Left hindlimb (tissue), 1 donor: ENCODE measurements at regions not wholly inside any gene's neighbourhood (a gene's known extent, or its start where the extent isn't known, plus 50 kb on each side); places are given as distances from the start of the nearest gene placed in this dataset.

ENCODE experiments used
- DNase-seq: peaks from one replicate; pipeline ENCODE4 v3.0.0-alpha.2; 2018

DNA sequence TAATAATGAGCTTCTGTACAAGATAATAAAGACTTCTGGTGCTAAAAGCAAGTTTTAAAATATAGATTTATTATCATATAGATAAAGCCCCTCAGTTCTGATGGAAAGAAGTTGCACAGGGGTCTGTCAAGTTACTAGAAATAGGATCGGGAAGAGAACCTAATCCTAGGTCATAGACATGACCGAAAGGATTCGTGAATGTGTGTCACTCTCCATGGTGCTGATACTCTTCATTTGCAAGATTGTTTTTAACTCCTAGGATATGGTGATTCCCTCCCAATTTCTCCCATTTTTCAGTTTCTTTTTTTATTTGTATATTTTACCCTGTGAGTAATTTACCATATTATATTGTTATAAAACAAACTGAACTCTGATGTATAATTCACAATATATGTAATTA, 58.9 kb upstream of the CTNNA2 start:
- no peak for DNase-seq

DNA sequence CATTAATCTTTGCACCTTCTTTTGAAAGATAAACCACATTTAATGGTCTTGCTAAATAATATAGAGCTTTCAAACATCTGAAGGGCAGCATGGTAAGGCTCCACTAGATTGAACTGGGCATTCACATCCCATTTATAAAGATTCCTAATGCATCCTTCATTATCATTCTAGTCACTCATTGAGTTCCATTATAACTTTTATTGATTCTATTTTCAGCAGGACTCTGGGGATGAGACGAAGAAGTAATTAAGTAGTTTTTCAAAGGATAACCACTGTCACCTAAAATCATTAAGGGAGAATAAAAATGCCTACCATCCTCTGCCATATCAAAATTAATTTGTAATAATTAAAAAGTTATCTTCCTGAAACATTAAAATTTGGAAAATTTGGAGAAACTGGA, 60.2 kb upstream of the CTNNA2 start:
- DNase-seq, result no peak

DNA sequence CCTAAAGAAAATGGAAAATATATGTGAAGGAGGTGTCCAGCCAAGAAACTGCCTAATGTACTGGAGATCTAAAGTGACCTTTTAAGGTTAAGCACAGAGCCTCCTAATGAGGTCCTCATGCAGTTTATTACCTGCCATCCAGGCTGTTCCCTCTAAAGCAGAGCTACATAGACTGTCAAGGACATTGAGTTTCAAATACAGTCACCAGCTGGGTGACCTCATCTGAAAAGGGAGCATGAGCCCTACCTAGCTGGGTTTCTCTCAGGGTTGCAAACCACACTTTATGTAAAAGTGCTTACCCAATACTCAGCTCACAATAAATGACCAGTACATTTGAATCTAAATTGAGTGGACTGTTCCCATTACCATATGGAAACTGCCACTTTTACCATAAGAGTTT, 65.4 kb upstream of the CTNNA2 start:
- no peak for DNase-seq

DNA sequence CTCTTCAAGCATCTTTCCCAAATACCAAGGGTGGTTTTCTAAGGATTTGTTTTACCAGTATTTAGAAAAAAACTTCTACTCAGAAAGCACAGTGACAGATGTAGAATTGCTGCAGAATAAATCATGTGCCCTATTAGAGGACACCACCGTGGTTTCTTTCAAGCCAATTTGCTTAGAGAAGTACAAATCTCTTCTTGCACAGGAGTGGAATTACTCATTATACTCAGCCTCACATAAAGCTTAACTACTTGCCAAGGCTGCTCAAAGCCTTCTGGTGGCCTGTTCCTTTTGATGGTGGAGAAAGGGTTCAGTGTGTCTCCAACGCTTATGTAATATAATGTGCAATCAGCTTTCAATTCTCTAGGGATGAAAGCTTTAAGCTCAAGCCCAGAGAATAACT, 66.5 kb upstream of the CTNNA2 start:
- DNase-seq, result no peak

DNA sequence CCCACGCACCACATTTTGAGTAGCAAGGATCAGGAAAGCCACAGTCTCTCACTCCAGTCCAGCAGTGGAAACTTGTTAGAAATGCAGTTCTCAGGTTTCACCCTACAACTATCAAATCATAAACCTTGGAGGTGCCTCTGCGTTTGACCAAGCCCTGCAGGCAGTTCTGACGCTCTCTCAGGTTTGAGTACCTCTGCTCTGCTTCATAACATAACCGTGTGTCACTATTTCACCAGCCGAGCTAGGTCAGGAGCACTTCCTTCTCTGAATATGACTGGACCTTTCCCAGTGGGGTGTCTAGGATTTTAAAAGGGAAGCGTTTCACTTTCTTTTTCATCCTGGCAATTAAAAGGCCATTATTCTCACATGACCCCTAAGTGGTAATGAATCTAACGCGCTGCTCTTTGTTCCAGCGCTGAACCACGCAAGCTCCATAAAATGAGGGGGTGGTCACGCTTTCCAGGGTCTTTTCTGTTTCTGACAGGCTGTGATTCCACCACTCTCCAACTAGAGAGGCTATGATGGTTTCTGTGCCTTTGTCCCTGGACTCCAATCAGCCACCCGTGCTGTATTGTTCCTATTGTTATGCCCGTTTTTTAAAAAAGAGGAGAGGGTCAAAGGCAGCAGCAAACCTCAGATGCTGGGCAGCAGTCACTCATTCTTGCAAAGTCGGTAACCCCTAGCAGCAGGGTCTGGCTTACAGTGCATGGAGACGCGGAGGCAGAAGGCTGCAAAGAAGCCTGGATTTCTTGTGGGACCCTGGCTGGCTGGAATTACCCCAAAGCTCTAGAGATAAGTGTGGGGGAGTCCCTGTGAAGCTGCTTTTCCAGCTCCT, 75.2 kb upstream of the CTNNA2 start:
- DNase-seq, result no peak

DNA sequence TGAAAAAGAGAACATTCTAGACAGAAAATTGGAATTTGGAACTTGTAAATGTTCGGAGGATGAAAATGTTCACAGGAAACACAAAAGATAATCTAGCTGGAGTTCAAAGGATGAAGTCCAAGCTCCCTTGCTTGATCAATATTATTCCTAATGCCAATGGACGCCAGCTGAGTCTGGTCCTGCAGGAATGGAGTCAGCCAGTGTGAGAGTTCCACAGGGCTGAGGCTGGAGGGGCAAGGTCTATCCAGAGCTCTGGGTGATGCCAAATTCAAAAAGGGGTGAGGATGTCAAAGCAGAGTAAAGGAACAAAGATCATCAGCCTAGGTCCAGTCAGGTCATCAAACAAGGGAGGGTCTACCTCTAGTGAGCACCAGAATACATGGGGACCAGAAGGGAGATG, 78.5 kb upstream of the CTNNA2 start:
- no peak for DNase-seq

DNA sequence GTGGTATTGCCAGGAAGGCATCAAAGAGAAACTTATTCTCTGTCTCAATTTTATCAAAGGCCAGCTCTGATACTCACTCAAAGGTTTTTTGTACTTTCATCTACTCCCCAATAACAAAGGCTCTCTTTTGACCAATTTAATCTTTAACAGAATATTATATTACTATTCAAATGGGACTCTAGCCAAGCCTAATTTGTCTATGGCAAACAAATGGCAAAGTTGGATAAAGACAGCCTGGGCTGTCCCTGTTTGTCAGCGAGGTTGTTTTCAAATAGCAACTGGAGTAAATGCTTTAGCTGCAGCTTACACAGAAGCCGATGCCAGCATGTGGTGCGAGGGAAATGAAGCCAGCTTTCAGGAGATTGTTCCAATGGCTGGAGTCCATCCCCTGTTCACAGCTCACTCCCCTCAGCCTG, 80.1 kb upstream of the CTNNA2 start:
- no peak for DNase-seq

DNA sequence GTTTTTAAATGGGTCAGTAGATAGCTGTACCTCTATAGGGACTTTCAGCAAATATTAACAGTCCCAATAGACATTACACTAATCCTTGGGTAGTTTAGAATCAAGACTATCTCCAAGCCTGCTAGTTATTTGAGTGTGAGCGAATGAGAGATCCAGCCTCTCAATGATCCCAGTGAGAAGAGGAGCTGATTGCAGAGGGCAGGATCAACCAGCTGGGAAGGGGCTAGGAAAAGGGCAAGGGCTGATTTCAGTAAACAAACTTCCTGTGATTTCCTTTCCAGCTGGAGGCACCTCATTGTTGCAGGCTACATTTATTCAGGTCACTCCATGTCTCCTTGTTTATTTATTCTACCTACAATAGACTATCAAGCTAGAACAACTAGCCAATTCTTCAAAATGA, 84.1 kb upstream of the CTNNA2 start:
- DNase-seq, result no peak

DNA sequence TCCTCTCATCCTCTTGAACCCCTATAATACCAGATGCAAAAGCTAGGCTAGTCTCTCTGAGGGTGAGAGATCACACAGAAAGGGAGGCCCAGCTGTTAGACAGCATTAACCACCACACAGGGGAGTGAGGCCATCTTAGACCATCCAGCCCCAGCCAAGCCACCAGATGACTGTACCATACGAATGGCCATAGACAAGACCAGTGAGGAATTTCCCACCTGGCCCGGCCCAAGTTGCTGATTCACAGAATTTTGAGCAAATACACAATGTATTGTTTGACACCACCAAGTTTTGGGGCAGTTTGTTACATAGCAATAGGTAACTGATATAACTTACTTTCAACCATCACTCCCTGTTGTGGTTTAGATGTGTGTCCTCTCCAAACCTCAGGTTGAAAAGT, 98.2 kb upstream of the CTNNA2 start:
- DNase-seq, result no peak

DNA sequence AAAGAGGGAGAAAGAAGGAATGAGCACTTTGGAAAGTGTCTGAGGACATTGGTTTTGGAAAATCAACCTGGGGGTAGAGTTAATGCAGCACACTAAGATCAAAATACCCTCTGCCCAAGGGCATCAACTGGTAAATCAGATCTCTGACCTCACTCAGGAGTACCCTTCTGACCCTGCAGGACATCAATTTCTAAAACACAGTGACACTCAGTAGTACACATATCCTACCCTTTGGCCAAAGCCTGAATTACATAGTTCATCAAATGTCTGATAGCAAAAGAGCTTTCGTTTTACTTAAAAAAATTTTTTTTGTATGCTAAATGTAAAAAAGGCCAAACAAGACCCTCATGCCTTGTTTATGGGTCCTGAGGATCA, 118.4 kb upstream of the CTNNA2 start:
- DNase-seq, result no peak

DNA sequence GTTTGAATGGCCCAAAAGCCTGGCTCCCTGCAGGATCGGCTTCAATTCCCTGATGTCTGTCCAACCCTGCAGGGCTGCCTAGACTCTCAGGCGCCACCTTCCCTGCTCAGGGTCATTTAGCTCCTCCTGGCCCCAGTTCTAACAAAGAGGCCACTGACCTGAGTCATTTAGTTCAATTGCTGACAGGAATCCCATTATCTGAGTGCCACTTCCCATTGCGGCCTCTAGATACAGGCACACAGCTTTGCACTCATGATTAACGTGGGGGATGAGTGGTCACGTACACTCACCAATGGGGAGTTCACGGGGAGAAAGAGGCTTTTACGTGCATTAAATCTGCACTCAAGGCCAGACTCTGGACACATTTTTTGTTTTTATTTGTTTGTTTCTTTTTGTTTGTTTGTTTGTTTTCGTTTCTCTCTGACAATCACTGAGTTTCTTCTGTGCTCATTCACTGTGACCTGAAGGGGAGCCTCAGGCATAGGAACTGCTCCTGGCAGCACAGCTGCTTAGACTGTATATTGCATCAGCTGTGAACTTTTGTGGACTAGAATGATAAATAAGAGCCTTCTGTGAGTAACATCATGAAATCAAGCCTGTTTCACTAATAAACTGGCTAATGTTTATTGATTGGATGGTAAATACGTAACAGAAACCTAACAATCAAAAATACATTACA, 118.9 kb upstream of the CTNNA2 start:
- no peak for DNase-seq

DNA sequence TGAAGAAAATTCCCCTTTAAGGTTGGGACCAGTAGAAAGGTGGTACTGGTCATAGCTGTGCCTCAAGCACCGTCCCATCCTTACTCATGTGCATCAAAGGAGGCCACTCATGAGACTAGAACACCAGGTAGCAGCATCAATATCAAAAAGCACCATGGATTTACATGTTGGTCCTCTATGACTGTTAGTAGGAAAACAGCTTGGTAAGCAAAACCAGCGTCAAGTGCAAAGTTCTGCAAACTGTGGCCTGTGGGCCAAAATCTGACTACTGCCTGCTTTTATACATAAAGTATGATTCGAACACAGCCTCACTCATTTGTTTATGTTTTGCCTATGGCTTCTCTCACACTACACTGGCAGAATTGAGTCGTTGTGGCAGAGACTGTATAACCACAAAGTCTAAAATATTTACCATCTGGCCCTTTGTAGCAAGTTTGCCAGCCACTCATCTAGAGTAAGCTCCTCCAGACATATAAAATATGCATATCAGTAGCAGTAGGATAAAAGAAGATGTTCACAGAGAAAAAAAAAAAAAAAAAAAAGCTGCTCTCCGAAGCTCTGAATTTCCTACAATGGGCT, 119.7 kb upstream of the CTNNA2 start:
- DNase-seq, result no peak

DNA sequence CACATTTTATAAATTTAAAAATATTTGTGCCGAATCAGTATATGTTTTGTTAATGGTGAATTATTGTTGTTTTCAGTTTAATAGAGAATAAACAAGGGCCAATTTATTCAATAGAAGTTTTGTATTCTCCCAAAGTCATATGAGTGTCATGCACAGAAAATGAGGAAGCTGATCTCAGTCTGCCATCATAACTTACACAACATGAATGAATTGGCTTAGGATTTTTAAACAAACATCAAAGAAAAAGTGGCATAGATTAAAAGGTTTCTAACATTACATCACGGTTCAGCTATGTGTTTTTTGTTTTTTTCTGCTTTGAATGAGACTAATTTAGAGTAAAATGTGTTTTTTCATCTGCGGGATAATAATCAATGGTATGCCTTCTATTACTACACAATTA, 123.4 kb upstream of the CTNNA2 start:
- no peak for DNase-seq

DNA sequence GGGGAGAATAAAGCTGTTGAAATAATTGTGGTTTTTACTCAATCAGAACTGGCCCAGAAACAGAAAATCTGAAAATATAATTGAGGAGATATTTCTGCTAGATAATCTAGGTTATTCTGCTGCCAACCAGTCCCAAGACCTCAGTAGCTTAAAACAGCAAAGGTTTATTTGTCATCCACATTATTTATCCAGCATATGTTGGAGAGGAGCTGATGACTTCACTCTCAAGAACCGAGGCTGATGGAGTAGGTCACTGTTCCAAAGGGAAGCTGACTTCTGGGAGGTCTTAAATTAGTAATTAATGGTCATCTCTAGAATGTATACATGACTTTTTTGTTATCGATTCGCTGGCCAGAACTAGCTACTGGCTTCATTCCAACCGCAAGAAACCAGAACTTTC, 124.8 kb upstream of the CTNNA2 start:
- DNase-seq, result no peak

DNA sequence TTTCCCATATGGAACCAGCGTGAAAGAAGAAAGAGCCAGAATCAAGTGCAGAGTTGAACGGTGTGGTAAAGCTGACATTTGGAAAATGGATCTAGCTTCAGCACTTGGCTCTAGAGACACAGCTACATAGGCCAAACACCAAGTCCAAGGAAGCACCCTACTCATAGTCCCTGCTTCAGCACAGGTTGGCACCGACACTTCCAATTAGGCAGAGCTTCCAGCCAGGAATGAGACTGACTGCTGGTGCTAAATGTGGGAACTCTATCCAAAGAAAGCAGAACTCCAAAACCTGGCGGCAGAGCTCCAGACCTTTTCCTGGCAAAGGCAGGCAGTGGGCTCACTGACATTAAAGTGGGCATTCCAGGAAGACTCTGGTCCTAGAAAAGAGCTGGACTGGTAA, 125.4 kb upstream of the CTNNA2 start:
- DNase-seq, result peak; percentile 49

DNA sequence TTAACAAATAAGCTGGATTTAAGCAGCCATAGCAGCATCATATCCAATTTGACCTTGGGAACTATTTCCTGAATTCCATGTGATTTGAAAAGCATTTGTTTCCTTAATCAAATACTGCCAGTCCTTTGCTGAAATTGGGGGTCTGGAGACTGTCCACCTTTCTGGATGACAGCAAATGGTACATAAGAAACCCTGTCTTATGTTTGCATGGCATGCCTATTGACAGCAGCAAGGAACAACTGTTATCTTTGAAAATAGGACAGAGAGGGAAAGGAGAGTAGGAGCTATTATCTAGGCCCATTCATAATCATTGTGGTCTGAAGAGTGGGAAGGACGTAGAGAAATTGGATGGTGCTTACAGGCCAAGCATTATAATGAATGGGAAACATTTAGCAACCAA, 129.2 kb upstream of the CTNNA2 start:
- no peak for DNase-seq

DNA sequence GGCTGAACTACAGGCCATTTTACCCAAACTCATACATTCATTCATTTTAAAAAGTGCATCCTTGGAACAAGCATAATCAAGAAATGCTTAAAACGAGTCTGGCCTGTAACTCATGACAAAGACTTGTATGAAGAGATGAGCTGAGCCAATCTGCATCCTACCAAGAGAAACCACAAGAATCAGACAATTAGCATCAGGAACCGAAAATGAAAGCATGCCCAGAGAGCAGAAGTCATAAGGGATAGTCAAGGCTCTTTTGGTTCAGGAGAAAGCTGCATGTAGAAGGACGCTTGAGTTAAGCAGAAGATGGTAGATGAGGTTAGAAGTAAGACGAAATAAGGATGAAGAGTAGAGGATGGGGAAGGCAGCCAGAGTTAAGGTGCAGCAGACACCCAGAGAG, 137.0 kb upstream of the CTNNA2 start:
- no peak for DNase-seq

DNA sequence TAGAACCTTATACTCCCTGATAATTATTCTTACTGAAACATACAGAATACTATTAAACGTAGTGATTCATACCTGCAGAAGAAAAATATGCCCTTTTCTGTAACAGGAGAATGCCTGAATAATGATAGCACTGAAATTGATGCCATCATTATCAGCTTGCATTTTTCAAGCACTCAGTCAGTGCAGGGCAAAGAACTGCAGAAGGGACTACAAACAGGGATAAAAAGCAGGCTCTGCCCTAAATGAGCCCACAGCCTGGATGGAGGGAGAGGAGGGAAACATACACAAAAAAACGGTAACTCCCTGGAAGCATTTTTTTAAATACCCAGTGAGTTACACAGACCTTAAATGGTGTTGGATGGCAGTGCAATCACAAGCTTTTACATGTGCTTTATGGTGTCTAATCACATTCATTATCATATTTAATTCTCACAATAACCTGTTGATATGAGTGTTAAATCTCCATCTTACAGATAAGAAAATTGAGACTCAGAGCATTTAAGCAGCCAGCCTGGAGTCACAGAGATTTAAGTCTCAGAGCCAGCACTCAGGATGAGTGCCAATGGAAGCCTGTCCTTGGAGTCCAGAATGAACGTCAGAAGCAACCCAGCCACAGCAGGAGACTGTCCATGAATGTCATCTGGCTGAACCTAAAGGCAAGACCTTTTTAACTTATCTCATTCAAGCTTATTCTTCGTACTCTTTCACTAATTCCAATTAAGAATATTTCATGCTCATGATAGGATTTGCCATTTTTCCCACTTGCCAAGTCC, 139.3 kb upstream of the CTNNA2 start:
- DNase-seq, result no peak

DNA sequence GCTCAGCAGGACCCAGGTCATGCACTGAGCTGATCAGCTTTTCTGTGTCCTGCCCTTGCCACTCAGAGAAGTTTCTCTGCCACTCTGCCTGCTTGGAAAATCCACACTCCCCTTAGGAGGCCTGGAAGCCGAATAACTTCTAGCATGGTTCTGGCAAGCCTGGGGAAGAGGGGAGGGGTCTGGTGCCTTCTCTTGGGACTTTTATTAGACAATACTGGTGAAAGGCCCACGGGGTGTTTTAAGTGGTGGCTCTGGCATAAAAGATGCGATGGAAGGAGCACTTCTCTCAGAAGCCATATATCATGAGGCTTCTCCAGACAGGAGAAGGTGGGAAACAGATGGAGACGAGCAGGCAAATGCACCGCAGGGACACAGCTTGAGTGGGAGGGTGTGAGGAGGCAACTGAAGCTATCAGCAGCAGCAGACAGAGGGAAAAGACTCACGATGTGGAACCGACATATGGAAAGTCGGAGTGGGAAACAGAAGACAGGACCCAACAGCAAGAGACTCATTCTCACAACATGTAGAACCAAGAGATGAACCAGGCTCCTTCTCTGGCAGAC, 141.8 kb upstream of the CTNNA2 start:
- no peak for DNase-seq

DNA sequence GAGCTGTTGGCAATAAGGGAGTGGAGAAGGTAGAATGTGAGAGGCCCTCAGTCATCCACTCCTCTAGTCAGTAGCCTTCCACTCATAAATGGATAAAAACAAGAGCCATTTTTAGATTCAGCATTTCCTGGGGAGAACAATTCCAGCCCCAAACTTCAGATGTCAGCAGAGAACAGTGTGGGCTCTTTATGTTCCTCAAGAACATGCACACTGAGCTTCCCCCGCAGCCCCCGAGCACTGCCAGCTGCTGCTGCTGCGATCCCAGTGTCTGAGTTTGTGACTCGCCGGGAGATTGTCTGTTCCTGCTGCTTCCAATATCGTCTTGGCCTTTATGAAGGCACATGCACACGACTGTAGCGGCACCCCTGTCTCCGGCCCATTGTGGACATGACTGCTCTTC, 143.7 kb upstream of the CTNNA2 start:
- DNase-seq, result no peak

DNA sequence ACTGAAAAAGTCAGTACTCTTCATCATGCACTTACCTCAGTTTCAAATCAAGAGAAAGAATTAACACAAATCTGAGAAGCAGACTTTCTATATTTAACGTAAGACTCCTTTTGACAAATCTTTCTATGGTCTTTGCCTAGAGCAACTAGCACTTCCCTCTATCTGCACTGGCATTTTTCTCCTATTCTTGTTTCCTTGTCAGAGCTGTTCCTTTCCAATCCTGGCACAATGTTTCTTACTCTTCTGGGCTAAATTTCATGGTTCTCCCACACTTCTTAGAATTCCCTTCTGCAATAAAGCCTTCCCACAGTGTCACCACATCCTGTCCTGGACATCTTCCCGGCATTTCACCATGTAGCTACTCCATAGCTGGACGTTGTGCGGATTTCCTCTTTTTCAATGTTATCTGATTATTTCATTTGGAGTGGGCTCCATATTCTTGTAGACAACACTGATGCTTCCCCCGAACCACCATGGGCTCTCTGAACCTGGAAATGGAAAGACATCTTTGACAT, 144.7 kb upstream of the CTNNA2 start:
- no peak for DNase-seq

DNA sequence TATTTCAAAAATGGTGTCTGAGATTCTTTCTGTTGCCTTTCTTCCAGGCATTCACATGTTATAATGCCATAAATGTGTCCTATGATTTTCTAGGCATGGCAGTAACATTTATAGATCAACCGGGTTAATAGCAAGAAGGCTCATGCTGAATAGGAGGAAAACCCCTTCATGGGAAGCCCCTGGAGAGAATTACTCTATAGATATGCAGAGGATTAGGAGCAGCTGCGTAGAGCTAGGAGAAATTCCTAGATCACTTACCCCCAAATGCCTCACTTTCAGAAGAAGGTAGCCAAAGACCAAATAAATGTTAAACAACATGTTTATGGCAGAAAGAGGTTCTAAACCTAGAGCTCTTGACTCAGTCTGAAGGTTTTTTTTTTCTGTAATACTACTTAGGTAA, 153.4 kb upstream of the CTNNA2 start:
- DNase-seq, result no peak

DNA sequence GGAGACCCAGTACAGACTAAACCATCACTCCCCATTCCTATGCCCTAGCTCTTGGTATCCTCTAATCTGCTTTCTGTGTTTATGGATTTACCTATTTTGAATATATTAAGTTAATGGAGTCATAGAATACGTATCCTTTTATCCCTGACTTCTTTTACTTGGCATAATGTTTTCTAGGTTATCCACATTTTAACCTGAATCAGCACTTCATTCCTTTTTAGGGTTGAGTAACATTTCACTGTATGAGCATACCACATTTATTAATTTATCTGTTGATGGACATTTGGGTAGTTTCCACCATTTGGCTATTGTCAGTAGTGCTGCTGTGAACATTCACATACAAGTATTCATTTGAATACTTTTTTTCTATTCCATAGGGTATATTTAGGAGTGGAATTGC, 157.3 kb upstream of the CTNNA2 start:
- no peak for DNase-seq
